ENCODE measurements at regions not wholly inside any gene's neighbourhood (a gene's known extent, or its start where the extent isn't known, plus 50 kb on each side); places are given as distances from the start of the nearest gene placed in this dataset.

GRCh38 chr2:19256121-19256601 is 102.3 kb downstream of the OSR1 start:
- Histone ChIP-seq H3K4me3 (no peak overlapping the region), H3K9me3 (no peaks in the 10 kb centered on the region), H3K4me1 (no peaks in the 10 kb centered on the region), H3K27ac (no peak overlapping the region), H3K27me3 (no peaks in the 10 kb centered on the region), H3K36me3 (no peaks in the 10 kb centered on the region)
- no peak for ATAC-seq
- whole genome bisulfite sequencing (ENCODE audit: insufficient coverage, low coverage, low lambda C conversion rate, missing lambda C conversion rate) = 72% methylated on average over 3 of the region's 3 CpGs
- DNase-seq = no peak
- TF ChIP-seq POLR2A (IDR thresholded peaks at IDR 0.05) (no peak), CTCF (IDR thresholded peaks at IDR 0.05) (no peak)
- intact Hi-C loops (cut with DNase I) = no loop called here

- Histone ChIP-seq H3K4me1 (no peaks in the 10 kb centered on the region), H3K27me3 (no peaks in the 10 kb centered on the region), H3K4me3 (no peak overlapping the region), H3K27ac (no peak overlapping the region), H3K36me3 (no peaks in the 10 kb centered on the region), H3K9me3 (no peaks in the 10 kb centered on the region)
- intact Hi-C loops (cut with DNase I) = no loop called here
- TF ChIP-seq CTCF (IDR thresholded peaks at IDR 0.05) = no peak
- no peak for TF ChIP-seq POLR2A (IDR thresholded peaks at IDR 0.05)
- DNase-seq (no peak), ATAC-seq (no peak)
These were observed 102.9 kb downstream of the OSR1 start for GRCh38 chr2:19255481-19255880.

- no peak for TF ChIP-seq CTCF (IDR thresholded peaks at IDR 0.05)
- no peak for TF ChIP-seq POLR2A (IDR thresholded peaks at IDR 0.05)
- intact Hi-C loops (cut with DNase I) = no loop called here
These were observed 106.9 kb downstream of the OSR1 start for GRCh38 chr2:19251554-19251953.

GRCh38 chr2:19250906-19251305 is 107.5 kb downstream of the OSR1 start:
- no peaks in the 10 kb centered on the region for H3K9me3 ChIP-seq
- DNase-seq (no peak), ATAC-seq (no peak)
- 69% methylated on average over 2 of the region's 2 CpGs for WGBS (ENCODE audit: insufficient coverage, low coverage, low lambda C conversion rate, missing lambda C conversion rate)
- no peak overlapping the region for H3K4me3 ChIP-seq
- intact Hi-C loops (cut with DNase I) = no loop called here
- no peaks in the 10 kb centered on the region for H3K27me3 ChIP-seq
- H3K4me1 ChIP-seq = no peaks in the 10 kb centered on the region
- no peak overlapping the region for H3K27ac ChIP-seq
- TF ChIP-seq POLR2A (IDR thresholded peaks at IDR 0.05) (no peak), CTCF (IDR thresholded peaks at IDR 0.05) (no peak)
- no peaks in the 10 kb centered on the region for H3K36me3 ChIP-seq

More at GRCh38 chr2:19251554-19251953, 106.9 kb downstream of the OSR1 start:
- DNase-seq (no peak), ATAC-seq (no peak)
- 72% methylated on average over 4 of the region's 4 CpGs for WGBS (ENCODE audit: insufficient coverage, low coverage, low lambda C conversion rate, missing lambda C conversion rate)
- Histone ChIP-seq H3K27me3 (no peaks in the 10 kb centered on the region), H3K36me3 (no peaks in the 10 kb centered on the region), H3K27ac (no peak overlapping the region), H3K4me1 (no peaks in the 10 kb centered on the region), H3K4me3 (no peak overlapping the region), H3K9me3 (no peaks in the 10 kb centered on the region)

- Histone ChIP-seq H3K4me1 (no peaks in the 10 kb centered on the region), H3K27me3 (no peaks in the 10 kb centered on the region), H3K36me3 (no peaks in the 10 kb centered on the region), H3K4me3 (no peak overlapping the region), H3K9me3 (no peaks in the 10 kb centered on the region), H3K27ac (no peak overlapping the region)
- DNase-seq (no peak), ATAC-seq (no peak)
- WGBS (ENCODE audit: insufficient coverage, low coverage, low lambda C conversion rate, missing lambda C conversion rate) = 71% methylated on average over 4 of the region's 4 CpGs
- no peak for TF ChIP-seq POLR2A (IDR thresholded peaks at IDR 0.05)
- no peak for TF ChIP-seq CTCF (IDR thresholded peaks at IDR 0.05)
- intact Hi-C loops (cut with DNase I) = no loop called here
These were observed 111.2 kb downstream of the OSR1 start for GRCh38 chr2:19247186-19247585.
